ENCODE measurements at regions not wholly inside any gene's neighbourhood (a gene's known extent, or its start where the extent isn't known, plus 50 kb on each side); places are given as distances from the start of the nearest gene placed in this dataset.

GRCh38 chr3:46100812-46101211, 73.5 kb upstream of the XCR1 start:
- Mint-ChIP-seq H3K4me3 (ENCODE audit: low read depth) (no peak overlapping the region), H3K27me3 (peaks cover 3% of the 10 kb centered on the region), H3K27ac (no peak overlapping the region), H3K36me3 (ENCODE audit: insufficient read depth) (no peaks in the 10 kb centered on the region), H3K4me1 (ENCODE audit: low read depth) (peaks cover 7% of the 10 kb centered on the region), H3K9me3 (ENCODE audit: low read depth) (no peaks in the 10 kb centered on the region)
- no peak for DNase-seq (ENCODE audit: low spot score, unreplicated experiment)
- TF ChIP-seq CTCF (IDR thresholded peaks at IDR 0.05; ENCODE audit: unreplicated experiment), result no peak

- no peak for TF ChIP-seq CTCF (IDR thresholded peaks at IDR 0.05; ENCODE audit: unreplicated experiment)
- peaks cover 3% of the 10 kb centered on the region for H3K27me3 Mint-ChIP-seq
- H3K27ac Mint-ChIP-seq, result peak overlapping the region; percentile 22
- peaks cover 2% of the 10 kb centered on the region for H3K4me1 Mint-ChIP-seq (ENCODE audit: low read depth)
- DNase-seq (ENCODE audit: low spot score, unreplicated experiment), result no peak
- H3K4me3 Mint-ChIP-seq (ENCODE audit: low read depth), result no peak overlapping the region
- no peaks in the 10 kb centered on the region for H3K36me3 Mint-ChIP-seq (ENCODE audit: insufficient read depth)
- peaks cover under 1% of the 10 kb centered on the region for H3K9me3 Mint-ChIP-seq (ENCODE audit: low read depth)
Observed at GRCh38 chr3:46098319-46098761, 71.1 kb upstream of the XCR1 start.

- peaks cover 3% of the 10 kb centered on the region for H3K27me3 Mint-ChIP-seq
- no peak overlapping the region for H3K4me3 Mint-ChIP-seq (ENCODE audit: low read depth)
- H3K27ac Mint-ChIP-seq, result peak overlapping the region; percentile 33
- H3K9me3 Mint-ChIP-seq (ENCODE audit: low read depth), result peaks cover 2% of the 10 kb centered on the region
- peaks cover 8% of the 10 kb centered on the region for H3K4me1 Mint-ChIP-seq (ENCODE audit: low read depth)
- H3K36me3 Mint-ChIP-seq (ENCODE audit: insufficient read depth), result no peaks in the 10 kb centered on the region
- TF ChIP-seq CTCF (IDR thresholded peaks at IDR 0.05; ENCODE audit: unreplicated experiment), result no peak
- no peak for DNase-seq (ENCODE audit: low spot score, unreplicated experiment)
Observed at GRCh38 chr3:46097691-46098241, 70.5 kb upstream of the XCR1 start.

- TF ChIP-seq CTCF (IDR thresholded peaks at IDR 0.05; ENCODE audit: unreplicated experiment), result no peak
- Mint-ChIP-seq H3K27me3 (peaks cover 3% of the 10 kb centered on the region), H3K9me3 (ENCODE audit: low read depth) (peaks cover 2% of the 10 kb centered on the region), H3K4me3 (ENCODE audit: low read depth) (no peak overlapping the region), H3K36me3 (ENCODE audit: insufficient read depth) (no peaks in the 10 kb centered on the region), H3K27ac (no peak overlapping the region), H3K4me1 (ENCODE audit: low read depth) (peaks cover 18% of the 10 kb centered on the region)
- DNase-seq (ENCODE audit: low spot score, unreplicated experiment), result no peak
Observed at GRCh38 chr3:46096781-46097180, 69.5 kb upstream of the XCR1 start.

- H3K4me3 Mint-ChIP-seq (ENCODE audit: low read depth), result no peak overlapping the region
- no peak for DNase-seq (ENCODE audit: low spot score, unreplicated experiment)
- H3K27me3 Mint-ChIP-seq, result peaks cover 3% of the 10 kb centered on the region
- peaks cover 22% of the 10 kb centered on the region for H3K4me1 Mint-ChIP-seq (ENCODE audit: low read depth)
- H3K27ac Mint-ChIP-seq, result no peak overlapping the region
- TF ChIP-seq CTCF (IDR thresholded peaks at IDR 0.05; ENCODE audit: unreplicated experiment), result no peak
- no peaks in the 10 kb centered on the region for H3K36me3 Mint-ChIP-seq (ENCODE audit: insufficient read depth)
- H3K9me3 Mint-ChIP-seq (ENCODE audit: low read depth), result peaks cover 2% of the 10 kb centered on the region
Observed at GRCh38 chr3:46096336-46096735, 69.1 kb upstream of the XCR1 start.

All from progenitor cell of endocrine pancreas (in vitro differentiated cells).